ENCODE measurements at regions not wholly inside any gene's neighbourhood (a gene's known extent, or its start where the extent isn't known, plus 50 kb on each side); places are given as distances from the start of the nearest gene placed in this dataset.
"Not testable (repeated sequence)": the region's sequence is repeated elsewhere in the genome, so short reads cannot be mapped to it uniquely, and the experiment has no call there.

DNA sequence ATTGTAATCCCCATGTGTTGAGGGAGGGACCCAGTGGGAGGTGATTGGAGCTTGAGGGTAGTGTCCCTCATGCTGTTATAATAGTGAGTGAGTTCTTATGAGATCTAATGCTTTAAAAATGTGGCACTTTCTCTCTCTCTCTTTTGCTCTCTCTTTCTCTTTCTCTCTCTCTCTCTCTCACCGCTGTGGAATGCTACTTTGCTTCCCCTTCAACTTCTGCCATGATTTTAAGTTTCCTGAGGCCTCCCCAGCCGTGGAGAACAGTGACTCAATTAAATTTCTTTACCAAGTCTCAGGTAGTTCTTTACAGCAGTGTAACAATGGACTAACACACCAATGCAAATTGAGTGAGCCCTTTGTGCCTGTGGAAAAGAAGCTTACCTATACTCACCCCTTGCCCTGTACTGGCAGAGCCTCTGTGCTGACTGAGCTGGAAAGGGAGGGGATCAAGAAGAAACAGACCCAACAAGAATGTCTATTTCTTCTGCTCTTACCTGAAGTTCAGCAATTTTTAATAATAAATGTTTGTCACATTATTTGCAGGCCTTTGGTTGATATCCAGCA, 642.5 kb upstream of the KCND2 start:
- no peak for DNase-seq

DNA sequence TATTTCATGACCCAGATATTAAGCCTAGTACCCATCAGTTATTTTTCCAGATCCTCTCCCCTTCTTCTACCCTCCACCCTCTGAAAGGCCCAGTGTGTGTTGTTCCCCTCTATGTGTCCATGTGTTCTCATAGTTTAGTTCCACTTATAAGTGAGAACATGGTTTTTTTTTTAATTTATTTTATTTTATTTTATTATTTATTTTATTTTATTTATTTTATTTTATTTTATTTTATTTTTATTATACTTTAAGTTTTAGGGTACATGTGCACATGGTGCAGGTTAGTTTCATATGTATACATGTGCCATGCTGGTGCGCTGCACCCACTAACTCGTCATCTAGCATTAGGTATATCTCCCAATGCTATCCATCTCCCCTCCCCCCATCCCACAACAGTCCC, 639.2 kb upstream of the KCND2 start:
- not testable (repeated sequence) for DNase-seq

GRCh38 chr7:119640326-119640725, 632.6 kb upstream of the KCND2 start:
- DNase-seq = no peak

- DNase-seq = no peak
Measured at GRCh38 chr7:119640861-119641260, 632.1 kb upstream of the KCND2 start.

GRCh38 chr7:119643558-119643957, 629.4 kb upstream of the KCND2 start:
- DNase-seq = no peak

DNA sequence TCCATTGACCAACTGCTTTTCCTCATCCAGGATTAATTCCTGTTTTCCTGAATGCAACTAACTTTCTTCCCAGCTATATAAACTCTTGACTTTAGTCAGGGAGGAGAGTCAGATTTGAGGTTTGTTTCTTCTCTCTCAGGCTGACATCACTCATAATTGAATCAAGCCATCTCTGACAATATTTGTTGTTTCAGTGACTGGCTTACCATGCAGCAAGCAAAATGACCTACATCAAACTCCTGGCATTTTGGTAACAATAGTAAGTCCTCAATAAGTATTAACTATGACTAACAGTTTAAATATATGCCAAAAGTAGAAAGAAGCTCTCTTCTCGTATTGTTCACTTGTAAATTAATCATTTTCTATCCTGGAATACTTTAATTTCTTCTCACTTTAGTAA, 625.7 kb upstream of the KCND2 start:
- DNase-seq = no peak

- not testable (repeated sequence) for DNase-seq
Measured at GRCh38 chr7:119648752-119649151, 624.2 kb upstream of the KCND2 start.

DNA sequence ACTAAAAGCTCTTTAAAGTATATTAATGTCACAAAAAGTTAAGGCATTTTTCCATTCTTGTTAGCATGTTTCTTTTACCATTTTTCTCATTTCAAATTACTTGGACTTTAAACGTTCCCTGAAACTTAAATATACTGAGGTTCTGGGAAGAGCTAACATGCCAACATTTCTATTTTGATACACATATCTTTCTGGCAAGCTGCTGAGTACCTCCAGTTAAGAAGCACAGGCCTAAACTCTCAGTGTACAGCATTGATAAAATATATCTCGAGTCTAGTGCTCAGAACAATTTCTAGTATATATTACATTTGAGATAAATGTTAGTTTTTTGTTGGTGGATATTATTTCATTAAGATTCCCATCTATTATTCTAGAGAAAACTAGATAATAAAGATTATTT, 612.9 kb upstream of the KCND2 start:
- DNase-seq = no peak

GRCh38 chr7:119664601-119665000, 608.4 kb upstream of the KCND2 start:
- no peak for DNase-seq

- DNase-seq = no peak
Measured at GRCh38 chr7:119665796-119666195, 607.2 kb upstream of the KCND2 start.

DNA sequence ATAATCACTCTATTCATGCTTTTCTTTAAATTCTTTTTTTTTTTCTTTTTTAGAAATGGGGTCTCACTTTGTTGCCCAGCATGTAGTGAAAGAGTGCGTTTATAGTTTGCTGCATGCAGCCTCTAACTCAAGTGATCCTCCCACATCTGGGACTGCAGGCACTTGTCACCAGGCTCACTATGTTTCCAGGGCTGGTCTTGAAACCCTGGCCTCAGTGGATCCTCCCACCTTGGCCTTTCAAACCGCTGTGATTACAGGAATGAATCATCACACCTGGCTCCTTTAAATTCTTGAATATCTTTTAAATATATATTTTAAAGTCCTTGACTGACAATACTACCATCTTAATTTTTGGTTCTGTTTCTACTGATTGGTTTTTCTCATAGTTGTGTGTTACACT, 591.6 kb upstream of the KCND2 start:
- no peak for DNase-seq

DNA sequence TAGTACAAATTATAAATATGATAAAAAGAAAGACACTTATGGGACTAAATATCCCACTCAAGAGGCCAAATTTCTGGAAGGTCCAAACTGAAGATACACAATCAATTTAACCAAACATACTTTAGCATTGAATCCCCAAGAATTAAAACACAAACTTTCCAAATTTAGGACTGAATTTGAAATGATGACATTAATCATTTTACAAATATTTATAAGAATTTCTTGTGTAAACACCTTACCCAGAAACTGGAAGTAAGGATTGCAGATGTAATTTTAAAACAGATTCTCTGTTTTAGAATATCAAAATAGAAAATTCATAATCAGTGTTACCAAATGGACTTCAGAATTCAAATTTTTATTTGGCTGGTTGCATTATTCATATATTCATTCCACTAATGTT, 588.2 kb upstream of the KCND2 start:
- DNase-seq = no peak

DNA sequence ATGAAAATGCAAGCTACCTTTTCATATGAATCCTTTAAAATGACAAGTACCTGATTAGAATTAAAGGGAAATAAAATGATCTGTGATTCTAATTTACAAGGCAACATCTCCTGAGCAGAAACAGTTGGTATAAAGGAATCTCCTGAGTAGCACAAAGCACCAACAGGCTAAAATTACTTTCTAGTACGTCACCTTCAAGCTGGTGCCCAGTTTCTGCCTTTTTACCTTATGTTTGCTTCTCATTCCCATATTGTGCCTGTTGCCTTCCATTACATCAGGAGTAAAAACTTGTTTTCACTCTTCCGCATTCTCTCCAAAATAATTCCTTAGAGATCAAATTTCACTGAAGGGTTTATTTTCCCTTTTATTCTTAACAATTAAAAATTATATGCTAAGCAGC, 587.1 kb upstream of the KCND2 start:
- DNase-seq = no peak

DNA sequence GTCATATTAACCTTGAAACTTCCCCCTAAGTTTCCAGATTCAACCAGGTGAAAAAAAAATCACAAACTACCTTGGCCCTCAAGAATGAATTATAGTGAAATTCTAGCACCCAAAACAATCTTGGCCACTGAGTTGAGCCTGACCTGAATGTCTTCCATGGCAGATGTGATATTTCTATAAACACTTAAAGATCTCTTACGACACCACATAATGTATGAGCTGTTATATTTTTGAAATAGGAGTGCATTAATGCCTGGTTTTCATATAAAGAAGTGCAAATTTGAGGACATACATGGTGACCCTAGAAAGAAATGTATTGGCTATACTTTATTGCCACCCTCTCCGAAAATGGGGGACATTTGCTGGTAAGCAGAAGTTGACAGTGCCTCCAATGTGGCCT, 584.1 kb upstream of the KCND2 start:
- DNase-seq = no peak

- no peak for DNase-seq
Measured at GRCh38 chr7:119692541-119692940, 580.4 kb upstream of the KCND2 start.

GRCh38 chr7:119694506-119694905, 578.5 kb upstream of the KCND2 start:
- DNase-seq = no peak

GRCh38 chr7:119696336-119696735, 576.6 kb upstream of the KCND2 start:
- DNase-seq = no peak

GRCh38 chr7:119703895-119704294, 569.1 kb upstream of the KCND2 start:
- DNase-seq = no peak

DNA sequence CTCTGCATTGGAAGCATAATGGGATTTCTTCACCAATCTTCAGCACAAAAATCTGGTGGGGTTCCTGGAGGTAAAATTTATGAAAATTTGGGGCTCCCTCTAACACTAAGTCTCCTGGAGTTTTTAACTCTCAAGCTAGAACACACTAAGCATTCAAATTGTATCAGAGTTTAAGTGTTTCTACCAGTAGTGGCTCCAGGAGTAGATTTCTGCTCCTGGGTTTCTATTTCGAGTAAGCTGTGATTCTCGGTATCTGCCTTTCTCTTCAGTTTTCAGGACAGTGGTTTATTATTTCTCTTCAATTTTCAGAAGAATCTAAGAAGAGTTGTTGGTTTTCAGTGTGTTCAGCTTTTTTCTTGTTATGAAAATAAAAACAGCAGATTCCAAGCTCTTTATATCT, 566.4 kb upstream of the KCND2 start:
- DNase-seq = no peak

GRCh38 chr7:119708891-119709290, 564.1 kb upstream of the KCND2 start:
- no peak for DNase-seq

DNA sequence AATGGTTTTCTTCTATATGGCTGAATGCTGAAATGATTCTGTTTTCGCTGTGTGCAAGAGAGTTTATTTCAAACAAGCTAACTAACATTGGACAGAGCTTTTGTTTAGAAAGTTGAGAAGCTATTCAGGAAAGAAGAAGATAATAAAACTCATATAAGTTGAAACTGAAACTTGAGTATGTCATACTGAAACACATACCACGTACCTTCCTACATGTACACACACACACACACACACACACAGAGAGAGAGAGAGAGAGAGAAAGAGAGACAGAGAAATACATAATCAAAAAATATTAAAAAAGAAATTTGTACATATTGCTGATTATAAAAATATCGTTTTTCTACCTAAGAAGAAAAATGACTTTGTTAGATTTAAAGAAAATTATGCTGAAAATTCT, 561.9 kb upstream of the KCND2 start:
- no peak for DNase-seq

DNA sequence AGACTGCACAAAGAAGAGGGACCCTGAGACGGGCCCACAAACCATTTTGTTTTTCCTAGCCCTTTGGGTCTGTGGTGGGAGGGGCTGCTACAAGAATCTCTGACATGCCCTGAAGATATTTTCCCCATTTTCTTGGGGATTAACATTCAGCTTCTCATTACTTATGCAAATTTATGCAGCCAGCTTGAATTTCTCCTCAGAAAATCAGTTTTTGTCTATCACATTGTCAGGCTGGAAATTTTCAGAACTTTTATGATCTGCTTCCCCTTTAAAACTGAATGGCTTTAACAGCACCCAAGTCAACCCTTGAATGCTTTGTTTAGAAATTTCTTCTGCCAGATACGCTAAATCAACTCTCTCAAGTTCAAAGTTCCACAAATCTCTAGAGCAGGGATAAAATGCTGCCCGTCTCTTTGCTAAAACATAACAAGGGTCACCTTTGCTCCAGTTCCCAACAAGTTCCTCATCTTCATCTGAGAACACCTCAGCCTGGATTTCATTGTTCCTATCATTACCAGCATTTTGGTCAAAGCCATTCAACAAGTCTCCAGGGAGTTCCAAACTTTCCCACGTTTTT, 560.0 kb upstream of the KCND2 start:
- no peak for DNase-seq

DNA sequence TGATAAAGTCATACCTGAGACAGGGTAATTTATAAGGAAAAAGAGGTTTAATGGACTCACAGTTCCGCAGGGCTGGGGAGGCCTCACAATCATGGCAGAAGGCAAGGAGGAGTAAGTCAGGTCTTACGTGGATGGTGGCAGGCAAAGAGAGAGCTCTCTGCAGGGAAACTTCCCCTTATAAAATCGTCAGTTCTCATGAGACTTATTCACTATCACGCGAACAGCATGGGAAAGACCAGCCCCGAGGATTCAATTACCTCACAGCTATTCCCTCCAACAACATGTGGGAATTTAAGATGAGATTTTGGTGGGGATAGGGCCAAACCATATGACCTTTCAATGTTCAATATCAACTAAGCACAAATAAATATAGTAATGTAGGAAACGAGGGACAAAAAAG, 559.4 kb upstream of the KCND2 start:
- DNase-seq = no peak

DNA sequence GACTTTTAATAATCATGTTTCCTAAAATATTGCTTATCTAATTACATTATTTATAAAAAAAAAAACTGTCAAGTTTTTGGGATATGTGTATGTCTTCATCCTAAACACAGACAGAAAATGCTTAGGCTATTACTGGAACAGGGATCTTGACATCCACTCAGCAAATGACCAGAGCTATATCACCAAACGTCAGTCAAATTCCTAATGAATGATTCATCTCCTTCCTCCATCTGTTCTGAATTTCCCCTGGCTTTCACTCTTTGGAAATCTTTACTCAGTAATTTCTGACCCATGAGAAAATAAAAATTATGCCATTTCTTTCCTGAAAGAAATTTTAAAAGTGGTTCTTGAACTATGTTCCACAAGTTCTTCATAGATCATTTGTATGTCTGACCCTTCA, 552.4 kb upstream of the KCND2 start:
- no peak for DNase-seq

All from suppressor macrophage (primary cell).